ENCODE measurements at regions not wholly inside any gene's neighbourhood (a gene's known extent, or its start where the extent isn't known, plus 50 kb on each side); places are given as distances from the start of the nearest gene placed in this dataset.
"Not testable (repeated sequence)": the region's sequence is repeated elsewhere in the genome, so short reads cannot be mapped to it uniquely, and the experiment has no call there.

GRCh38 chr4:181830404-181831035 is 412.7 kb upstream of the TENM3 start:
- peak; percentile 2 for DNase-seq

GRCh38 chr4:181834071-181834470 is 409.1 kb upstream of the TENM3 start:
- no peak for DNase-seq

GRCh38 chr4:181835348-181835747 is 407.9 kb upstream of the TENM3 start:
- DNase-seq: no peak

GRCh38 chr4:181838253-181838652 is 404.9 kb upstream of the TENM3 start:
- no peak for DNase-seq

GRCh38 chr4:181843797-181844196 is 399.4 kb upstream of the TENM3 start:
- DNase-seq: not testable (repeated sequence)

GRCh38 chr4:181845617-181846016 is 397.6 kb upstream of the TENM3 start:
- no peak for DNase-seq

GRCh38 chr4:181846934-181847333 is 396.3 kb upstream of the TENM3 start:
- no peak for DNase-seq

GRCh38 chr4:181848357-181848756 is 394.8 kb upstream of the TENM3 start:
- DNase-seq: no peak

- DNase-seq: no peak
These were observed 393.7 kb upstream of the TENM3 start for GRCh38 chr4:181849472-181849871.

- no peak for DNase-seq
These were observed 389.2 kb upstream of the TENM3 start for GRCh38 chr4:181853881-181854511.

- no peak for DNase-seq
These were observed 387.9 kb upstream of the TENM3 start for GRCh38 chr4:181855307-181855706.

- not testable (repeated sequence) for DNase-seq
These were observed 385.7 kb upstream of the TENM3 start for GRCh38 chr4:181857471-181857870.

- DNase-seq: no peak
These were observed 384.5 kb upstream of the TENM3 start for GRCh38 chr4:181858741-181859140.

- no peak for DNase-seq
These were observed 383.8 kb upstream of the TENM3 start for GRCh38 chr4:181859439-181859838.

GRCh38 chr4:181860157-181860556 is 383.0 kb upstream of the TENM3 start:
- DNase-seq: no peak

GRCh38 chr4:181860668-181861067 is 382.5 kb upstream of the TENM3 start:
- DNase-seq: no peak

GRCh38 chr4:181863856-181864255 is 379.3 kb upstream of the TENM3 start:
- no peak for DNase-seq

- DNase-seq: no peak
These were observed 372.9 kb upstream of the TENM3 start for GRCh38 chr4:181870326-181870725.

- no peak for DNase-seq
These were observed 368.6 kb upstream of the TENM3 start for GRCh38 chr4:181874602-181875001.

- no peak for DNase-seq
These were observed 365.8 kb upstream of the TENM3 start for GRCh38 chr4:181877329-181877848.

GRCh38 chr4:181890031-181890430 is 353.2 kb upstream of the TENM3 start:
- DNase-seq: no peak

- DNase-seq: no peak
These were observed 352.3 kb upstream of the TENM3 start for GRCh38 chr4:181890911-181891310.

- no peak for DNase-seq
These were observed 346.6 kb upstream of the TENM3 start for GRCh38 chr4:181896614-181897013.

- DNase-seq: no peak
These were observed 345.3 kb upstream of the TENM3 start for GRCh38 chr4:181897935-181898334.

- not testable (repeated sequence) for DNase-seq
These were observed 340.8 kb upstream of the TENM3 start for GRCh38 chr4:181902404-181902803.
